ENCODE measurements at regions not wholly inside any gene's neighbourhood (a gene's known extent, or its start where the extent isn't known, plus 50 kb on each side); places are given as distances from the start of the nearest gene placed in this dataset.

DNA sequence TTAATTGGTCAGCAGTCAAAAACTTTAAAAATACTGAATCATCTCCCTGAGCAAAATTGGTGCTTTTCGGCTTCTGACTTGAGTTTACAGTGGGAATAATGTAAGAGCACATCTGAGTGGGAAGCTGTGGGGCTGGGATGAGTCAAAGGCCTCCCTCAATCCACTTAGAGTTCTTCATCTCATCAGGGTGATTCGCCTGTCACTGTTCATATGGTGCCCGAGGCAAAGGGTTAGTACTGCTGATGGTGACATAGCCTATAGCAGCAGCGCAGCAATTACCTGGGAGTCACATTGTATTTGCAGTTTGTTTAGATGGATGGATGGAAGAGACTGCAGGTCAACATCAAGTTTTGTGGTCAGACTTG, 113.8 kb upstream of the ZNF608 start:
- no peak for TF ChIP-seq SMARCE1 (IDR thresholded peaks at IDR 0.05; ENCODE audit: borderline replicate concordance)
- no peak for TF ChIP-seq JUNB (CRISPR knock-in tag; IDR thresholded peaks at IDR 0.05; ENCODE audit: borderline replicate concordance)
- no peak for TF ChIP-seq KDM5A (IDR thresholded peaks at IDR 0.05; ENCODE audit: borderline replicate concordance, low read length)
- TF ChIP-seq, protein P1, sequence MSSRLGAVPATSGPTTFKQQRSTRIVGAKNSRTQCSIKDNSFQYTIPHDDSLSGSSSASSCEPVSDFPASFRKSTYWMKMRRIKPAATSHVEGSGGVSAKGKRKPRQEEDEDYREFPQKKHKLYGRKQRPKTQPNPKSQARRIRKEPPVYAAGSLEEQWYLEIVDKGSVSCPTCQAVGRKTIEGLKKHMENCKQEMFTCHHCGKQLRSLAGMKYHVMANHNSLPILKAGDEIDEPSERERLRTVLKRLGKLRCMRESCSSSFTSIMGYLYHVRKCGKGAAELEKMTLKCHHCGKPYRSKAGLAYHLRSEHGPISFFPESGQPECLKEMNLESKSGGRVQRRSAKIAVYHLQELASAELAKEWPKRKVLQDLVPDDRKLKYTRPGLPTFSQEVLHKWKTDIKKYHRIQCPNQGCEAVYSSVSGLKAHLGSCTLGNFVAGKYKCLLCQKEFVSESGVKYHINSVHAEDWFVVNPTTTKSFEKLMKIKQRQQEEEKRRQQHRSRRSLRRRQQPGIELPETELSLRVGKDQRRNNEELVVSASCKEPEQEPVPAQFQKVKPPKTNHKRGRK (CRISPR knock-in tag; IDR thresholded peaks at IDR 0.05) = no peak
- TF ChIP-seq SRF (IDR thresholded peaks at IDR 0.05; ENCODE audit: low read depth, low read length) = no peak
- TF ChIP-seq, protein P2, sequence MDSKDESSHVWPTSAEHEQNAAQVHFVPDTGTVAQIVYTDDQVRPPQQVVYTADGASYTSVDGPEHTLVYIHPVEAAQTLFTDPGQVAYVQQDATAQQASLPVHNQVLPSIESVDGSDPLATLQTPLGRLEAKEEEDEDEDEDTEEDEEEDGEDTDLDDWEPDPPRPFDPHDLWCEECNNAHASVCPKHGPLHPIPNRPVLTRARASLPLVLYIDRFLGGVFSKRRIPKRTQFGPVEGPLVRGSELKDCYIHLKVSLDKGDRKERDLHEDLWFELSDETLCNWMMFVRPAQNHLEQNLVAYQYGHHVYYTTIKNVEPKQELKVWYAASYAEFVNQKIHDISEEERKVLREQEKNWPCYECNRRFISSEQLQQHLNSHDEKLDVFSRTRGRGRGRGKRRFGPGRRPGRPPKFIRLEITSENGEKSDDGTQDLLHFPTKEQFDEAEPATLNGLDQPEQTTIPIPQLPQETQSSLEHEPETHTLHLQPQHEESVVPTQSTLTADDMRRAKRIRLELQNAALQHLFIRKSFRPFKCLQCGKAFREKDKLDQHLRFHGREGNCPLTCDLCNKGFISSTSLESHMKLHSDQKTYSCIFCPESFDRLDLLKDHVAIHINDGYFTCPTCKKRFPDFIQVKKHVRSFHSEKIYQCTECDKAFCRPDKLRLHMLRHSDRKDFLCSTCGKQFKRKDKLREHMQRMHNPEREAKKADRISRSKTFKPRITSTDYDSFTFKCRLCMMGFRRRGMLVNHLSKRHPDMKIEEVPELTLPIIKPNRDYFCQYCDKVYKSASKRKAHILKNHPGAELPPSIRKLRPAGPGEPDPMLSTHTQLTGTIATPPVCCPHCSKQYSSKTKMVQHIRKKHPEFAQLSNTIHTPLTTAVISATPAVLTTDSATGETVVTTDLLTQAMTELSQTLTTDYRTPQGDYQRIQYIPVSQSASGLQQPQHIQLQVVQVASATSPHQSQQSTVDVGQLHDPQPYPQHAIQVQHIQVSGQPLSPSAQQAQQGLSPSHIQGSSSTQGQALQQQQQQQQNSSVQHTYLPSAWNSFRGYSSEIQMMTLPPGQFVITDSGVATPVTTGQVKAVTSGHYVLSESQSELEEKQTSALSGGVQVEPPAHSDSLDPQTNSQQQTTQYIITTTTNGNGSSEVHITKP (CRISPR knock-in tag; IDR thresholded peaks at IDR 0.05; ENCODE audit: low read depth) = no peak
- no peak for TF ChIP-seq NFKB2 (CRISPR knock-in tag; IDR thresholded peaks at IDR 0.05; ENCODE audit: borderline replicate concordance)
- no peak for TF ChIP-seq FOSL2 (CRISPR knock-in tag; IDR thresholded peaks at IDR 0.05)
- TF ChIP-seq POLR2AphosphoS5 (IDR thresholded peaks at IDR 0.05; ENCODE audit: low read depth, low read length) = no peak
- no peak for TF ChIP-seq POLR2A (IDR thresholded peaks at IDR 0.05; ENCODE audit: insufficient read depth in 1 of 2, low read depth in 2 of 2, low read length in 2 of 2)
- TF ChIP-seq, protein P3, sequence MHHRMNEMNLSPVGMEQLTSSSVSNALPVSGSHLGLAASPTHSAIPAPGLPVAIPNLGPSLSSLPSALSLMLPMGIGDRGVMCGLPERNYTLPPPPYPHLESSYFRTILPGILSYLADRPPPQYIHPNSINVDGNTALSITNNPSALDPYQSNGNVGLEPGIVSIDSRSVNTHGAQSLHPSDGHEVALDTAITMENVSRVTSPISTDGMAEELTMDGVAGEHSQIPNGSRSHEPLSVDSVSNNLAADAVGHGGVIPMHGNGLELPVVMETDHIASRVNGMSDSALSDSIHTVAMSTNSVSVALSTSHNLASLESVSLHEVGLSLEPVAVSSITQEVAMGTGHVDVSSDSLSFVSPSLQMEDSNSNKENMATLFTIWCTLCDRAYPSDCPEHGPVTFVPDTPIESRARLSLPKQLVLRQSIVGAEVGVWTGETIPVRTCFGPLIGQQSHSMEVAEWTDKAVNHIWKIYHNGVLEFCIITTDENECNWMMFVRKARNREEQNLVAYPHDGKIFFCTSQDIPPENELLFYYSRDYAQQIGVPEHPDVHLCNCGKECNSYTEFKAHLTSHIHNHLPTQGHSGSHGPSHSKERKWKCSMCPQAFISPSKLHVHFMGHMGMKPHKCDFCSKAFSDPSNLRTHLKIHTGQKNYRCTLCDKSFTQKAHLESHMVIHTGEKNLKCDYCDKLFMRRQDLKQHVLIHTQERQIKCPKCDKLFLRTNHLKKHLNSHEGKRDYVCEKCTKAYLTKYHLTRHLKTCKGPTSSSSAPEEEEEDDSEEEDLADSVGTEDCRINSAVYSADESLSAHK (CRISPR knock-in tag; IDR thresholded peaks at IDR 0.05; ENCODE audit: borderline replicate concordance) = no peak
- TF ChIP-seq SP140L (CRISPR knock-in tag; IDR thresholded peaks at IDR 0.05; ENCODE audit: borderline replicate concordance) = no peak
- TF ChIP-seq, protein P4, sequence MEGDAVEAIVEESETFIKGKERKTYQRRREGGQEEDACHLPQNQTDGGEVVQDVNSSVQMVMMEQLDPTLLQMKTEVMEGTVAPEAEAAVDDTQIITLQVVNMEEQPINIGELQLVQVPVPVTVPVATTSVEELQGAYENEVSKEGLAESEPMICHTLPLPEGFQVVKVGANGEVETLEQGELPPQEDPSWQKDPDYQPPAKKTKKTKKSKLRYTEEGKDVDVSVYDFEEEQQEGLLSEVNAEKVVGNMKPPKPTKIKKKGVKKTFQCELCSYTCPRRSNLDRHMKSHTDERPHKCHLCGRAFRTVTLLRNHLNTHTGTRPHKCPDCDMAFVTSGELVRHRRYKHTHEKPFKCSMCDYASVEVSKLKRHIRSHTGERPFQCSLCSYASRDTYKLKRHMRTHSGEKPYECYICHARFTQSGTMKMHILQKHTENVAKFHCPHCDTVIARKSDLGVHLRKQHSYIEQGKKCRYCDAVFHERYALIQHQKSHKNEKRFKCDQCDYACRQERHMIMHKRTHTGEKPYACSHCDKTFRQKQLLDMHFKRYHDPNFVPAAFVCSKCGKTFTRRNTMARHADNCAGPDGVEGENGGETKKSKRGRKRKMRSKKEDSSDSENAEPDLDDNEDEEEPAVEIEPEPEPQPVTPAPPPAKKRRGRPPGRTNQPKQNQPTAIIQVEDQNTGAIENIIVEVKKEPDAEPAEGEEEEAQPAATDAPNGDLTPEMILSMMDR (CRISPR knock-in tag; IDR thresholded peaks at IDR 0.05) = no peak
- TF ChIP-seq HCFC1 (IDR thresholded peaks at IDR 0.05; ENCODE audit: low read depth, low read length) = no peak

Data from HepG2 (cell line).